T47D (cell line): ENCODE measurements at regions not wholly inside any gene's neighbourhood (a gene's known extent, or its start where the extent isn't known, plus 50 kb on each side); places are given as distances from the start of the nearest gene placed in this dataset.

ENCODE experiments used
- DNase-seq, 2 experiments: peaks; one replicate each; pipeline versions ENCODE4 v3.0.0 to v3.0.0-alpha.2; 2011 to 2012; ENCODE audit warnings: low read depth in 1 of 2, low spot score in 1 of 2
- JUND ChIP-seq: IDR thresholded peaks from 2 replicates; pipeline ENCODE4 v1.6.1; 2012; ENCODE audit warnings: low read depth
- in situ Hi-C: cut with HindIII; loops from 2 replicates; pipeline ENCODE4 v1.10.0; 2016; ENCODE audit warnings: low sequenced_read_pairs, low pct_unique_long_range_greater_than_20kb

GRCh38 chr2:9078405-9078804, 74.9 kb upstream of the MBOAT2 start:
- in situ Hi-C loops = no loop called here
- TF ChIP-seq JUND = no peak
- no peak for DNase-seq

GRCh38 chr2:9077691-9078090, 74.2 kb upstream of the MBOAT2 start:
- TF ChIP-seq JUND = no peak
- in situ Hi-C loops = no loop called here
- no peak for DNase-seq

DNA sequence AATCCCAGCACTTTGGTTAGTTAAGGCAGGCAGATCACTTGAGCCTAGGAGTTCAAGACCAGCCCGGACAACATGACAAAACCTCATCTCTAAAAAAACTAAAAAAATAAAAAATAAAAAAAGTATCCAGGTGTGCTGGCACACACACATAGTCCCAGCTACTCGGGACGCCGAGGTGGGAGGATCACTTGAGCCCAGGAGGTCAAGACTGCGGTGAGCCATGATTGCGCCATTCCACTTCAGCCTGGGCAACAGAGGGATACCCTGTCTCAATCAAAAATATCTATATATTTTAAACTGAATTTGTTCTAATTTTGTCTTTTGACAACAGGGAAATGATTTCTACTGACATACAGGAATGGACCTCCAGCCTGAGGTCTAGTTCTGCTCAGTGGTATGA, 73.3 kb upstream of the MBOAT2 start:
- in situ Hi-C loops = no loop called here
- no peak for DNase-seq
- TF ChIP-seq JUND = no peak

DNA sequence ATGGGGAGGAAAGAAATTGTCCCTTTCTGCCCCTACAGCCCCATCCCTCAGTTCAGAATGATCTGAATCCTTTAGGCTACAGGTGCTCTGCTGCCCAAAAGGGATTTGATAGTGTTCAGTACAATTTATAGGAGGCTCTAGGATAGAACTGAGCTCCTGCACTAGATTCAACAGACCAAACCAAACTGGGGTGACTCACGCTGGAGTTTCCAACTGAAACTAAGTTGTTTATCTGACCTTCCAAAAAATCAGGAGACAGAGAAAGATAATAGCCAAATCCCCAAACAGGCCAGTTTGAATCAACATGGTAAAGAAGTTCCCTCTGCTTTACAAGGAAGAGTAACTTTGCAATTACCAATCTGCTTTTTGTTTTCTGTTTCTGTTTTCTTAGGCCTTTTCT, 72.7 kb upstream of the MBOAT2 start:
- no peak for TF ChIP-seq JUND
- DNase-seq = no peak
- in situ Hi-C loops = no loop called here

- TF ChIP-seq JUND = no peak
- in situ Hi-C loops = no loop called here
- DNase-seq = no peak
Measured at GRCh38 chr2:9074930-9075329, 71.4 kb upstream of the MBOAT2 start.

- DNase-seq = no peak
- in situ Hi-C loops = no loop called here
- TF ChIP-seq JUND = no peak
Measured at GRCh38 chr2:9071584-9072124, 68.2 kb upstream of the MBOAT2 start.

- TF ChIP-seq JUND = no peak
- no peak for DNase-seq
- in situ Hi-C loops = no loop called here
Measured at GRCh38 chr2:9071032-9071431, 67.5 kb upstream of the MBOAT2 start.

DNA sequence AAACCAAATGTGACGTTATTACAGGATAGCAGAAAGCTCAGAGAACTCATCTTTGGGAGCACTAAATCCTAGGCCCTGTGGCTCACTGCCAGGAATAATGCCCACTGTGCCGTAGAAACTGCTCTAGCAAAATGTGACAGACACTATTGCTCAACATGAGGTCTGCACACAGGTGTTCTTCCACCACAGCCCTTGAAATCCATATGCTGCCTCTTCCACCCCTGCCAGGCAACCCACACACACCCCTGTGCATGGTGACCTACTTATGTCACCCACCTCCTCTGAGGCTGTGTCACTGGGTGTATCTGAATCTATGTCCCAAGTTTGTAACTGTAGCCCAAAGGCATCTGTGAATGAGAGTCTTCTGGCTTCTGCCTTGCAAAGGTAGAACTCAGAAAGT, 66.1 kb upstream of the MBOAT2 start:
- in situ Hi-C loops = no loop called here
- DNase-seq = no peak
- TF ChIP-seq JUND = no peak

- in situ Hi-C loops = no loop called here
- TF ChIP-seq JUND = no peak
- no peak for DNase-seq
Measured at GRCh38 chr2:9065901-9066300, 62.4 kb upstream of the MBOAT2 start.

DNA sequence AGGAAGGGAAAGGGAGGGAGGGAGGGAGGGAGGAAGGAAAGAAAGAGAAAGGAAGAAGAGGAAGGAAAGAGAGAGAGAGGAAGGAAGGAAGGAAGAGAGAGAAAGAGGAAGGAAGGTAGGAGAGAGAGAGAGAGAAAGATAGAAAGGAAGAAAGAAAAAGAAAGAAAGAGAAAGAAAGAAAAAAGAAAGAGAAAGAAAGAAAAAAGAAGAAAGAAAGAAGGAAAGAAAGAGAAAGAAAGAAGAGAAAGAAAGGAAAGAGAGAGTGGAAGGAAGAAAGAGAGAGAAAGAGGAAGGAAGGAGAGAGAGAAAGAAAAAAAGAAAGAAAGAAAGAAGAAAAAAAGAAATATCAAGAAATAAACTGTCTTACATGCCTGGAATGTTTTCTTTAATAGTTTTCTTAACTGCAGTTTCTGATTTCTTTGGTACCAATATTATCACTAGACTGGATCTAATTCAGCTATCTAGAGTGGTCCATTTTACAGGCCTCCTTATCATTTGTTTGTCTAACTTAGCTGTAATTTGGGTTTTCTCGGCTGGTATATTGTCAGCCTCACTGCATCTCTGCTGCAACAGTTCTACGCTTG, 59.6 kb upstream of the MBOAT2 start:
- no peak for TF ChIP-seq JUND
- in situ Hi-C loops = no loop called here

DNA sequence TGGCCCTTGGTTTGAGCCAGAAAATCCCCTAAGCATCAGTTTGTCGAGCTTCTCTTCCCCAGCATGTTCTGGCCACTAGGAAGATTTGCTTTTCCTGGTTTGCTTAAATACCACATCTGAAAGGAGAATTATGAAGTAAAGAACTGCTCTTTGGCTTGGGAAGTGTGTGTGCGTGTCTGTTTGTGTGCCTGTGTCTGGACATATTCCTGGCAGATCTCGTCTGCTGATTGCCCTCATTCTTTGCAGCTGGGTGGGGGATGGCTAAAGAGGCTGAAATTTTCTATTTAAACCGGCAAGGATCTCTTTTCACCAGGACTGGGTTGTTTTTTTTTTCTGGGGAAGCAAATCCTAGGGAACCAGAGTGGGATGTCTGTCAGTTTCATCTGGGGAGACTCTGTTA, 57.3 kb upstream of the MBOAT2 start:
- no peak for DNase-seq
- no peak for TF ChIP-seq JUND
- in situ Hi-C loops = no loop called here

More for the DNA sequence above, 59.6 kb upstream of the MBOAT2 start:
- DNase-seq = no peak

GRCh38 chr2:9057939-9058761, 54.7 kb upstream of the MBOAT2 start:
- no peak for TF ChIP-seq JUND
- in situ Hi-C loops = no loop called here
- DNase-seq = no peak

DNA sequence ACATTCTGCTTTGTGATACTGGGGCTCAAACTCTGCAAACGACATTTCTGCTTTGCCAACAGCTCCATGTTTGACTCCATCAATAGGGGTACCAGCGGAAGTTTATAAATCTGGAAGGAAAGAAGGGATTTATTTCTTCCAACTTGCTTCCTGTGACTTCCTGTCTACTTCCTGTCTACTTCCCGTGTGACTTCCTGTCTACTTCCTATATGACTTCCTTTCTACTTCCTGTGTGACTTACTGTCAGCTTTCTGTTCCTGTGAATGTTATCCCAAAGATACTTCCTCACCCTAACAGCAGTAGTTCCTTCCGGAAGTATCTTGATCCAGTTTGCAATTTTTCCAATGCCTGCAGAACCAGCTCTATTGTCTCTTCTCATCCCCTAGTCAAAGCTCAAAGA, 52.0 kb upstream of the MBOAT2 start:
- in situ Hi-C loops = no loop called here
- TF ChIP-seq JUND = no peak

More for the DNA sequence above, 52.0 kb upstream of the MBOAT2 start:
- no peak for DNase-seq
